GM08714 (cell line): ENCODE measurements at regions not wholly inside any gene's neighbourhood (a gene's known extent, or its start where the extent isn't known, plus 50 kb on each side); places are given as distances from the start of the nearest gene placed in this dataset.
"Not testable (repeated sequence)": the region's sequence is repeated elsewhere in the genome, so short reads cannot be mapped to it uniquely, and the experiment has no call there.

Experiments
- H3K4me3 ChIP-seq: fragments of 200-500 bp; sonication (Bioruptor generic); 2 replicates; pipeline ENCODE4 v1.5.1; 2014; ENCODE audit warnings: mild to moderate bottlenecking, low read length, inconsistent platforms
- ZNF274 ChIP-seq: IDR thresholded peaks from 2 replicates; pipeline ENCODE4 v1.6.1; 2012; ENCODE audit warnings: mild to moderate bottlenecking, low read depth, low read length

DNA sequence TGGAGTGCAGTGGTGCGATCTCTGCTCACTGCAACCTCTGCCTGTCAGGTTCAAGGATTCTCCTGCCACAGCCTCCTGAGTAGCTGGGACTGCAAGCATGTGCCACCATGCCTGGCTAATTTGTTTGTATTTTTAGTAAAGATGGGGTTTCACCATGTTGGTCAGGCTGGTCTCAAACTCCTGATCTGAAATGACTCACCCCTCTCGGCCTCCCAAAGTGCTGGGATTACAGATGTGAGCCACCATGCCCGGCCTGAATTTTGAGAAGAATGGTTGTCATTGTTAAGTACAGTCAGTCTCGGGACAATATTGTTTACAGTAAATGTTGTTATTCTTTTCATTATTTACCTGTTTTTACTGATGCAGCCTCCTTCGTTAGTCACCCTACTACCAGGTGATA lies 1226.2 kb upstream of the TENM3 start:
- no peak for TF ChIP-seq ZNF274
- no peak overlapping the region for H3K4me3 ChIP-seq

DNA sequence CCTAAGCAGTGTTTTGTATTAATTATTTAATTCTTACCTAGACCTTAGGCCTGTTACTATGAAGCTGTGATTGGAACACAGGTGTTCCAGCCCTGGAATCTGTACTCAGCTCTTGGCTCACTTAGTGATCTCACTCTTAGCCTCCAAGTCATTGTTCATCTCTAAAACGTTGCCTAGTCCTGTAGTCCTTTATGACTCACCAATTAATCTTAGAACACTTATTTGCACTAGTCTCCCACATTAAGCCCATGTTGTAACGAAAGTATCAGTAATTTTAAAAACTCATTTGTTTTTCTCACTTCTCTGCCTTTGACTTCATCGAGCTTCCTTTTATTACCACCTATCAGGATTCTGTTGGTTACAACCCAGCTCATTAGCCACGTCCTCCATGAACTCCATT lies 1224.7 kb upstream of the TENM3 start:
- TF ChIP-seq ZNF274 = no peak
- H3K4me3 ChIP-seq = no peak overlapping the region

DNA sequence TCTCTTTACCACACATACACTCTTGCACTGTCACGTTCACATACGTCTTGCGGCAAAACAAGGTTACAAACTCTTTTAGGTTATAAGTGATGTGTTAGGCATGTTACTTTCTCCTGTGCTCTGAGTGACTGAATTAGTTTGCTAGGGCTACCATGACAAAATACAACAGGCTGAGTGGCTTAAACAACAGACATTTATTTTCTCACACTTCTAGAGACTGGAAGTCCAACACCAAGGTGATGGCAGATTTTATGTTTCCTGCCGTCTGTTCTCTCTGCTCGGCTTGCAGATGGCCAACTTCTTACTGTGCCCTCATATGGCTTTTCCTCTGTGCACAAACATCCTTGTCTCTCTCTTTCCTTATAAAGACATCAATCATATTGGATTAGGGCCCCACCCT lies 1224.3 kb upstream of the TENM3 start:
- H3K4me3 ChIP-seq = no peak overlapping the region
- no peak for TF ChIP-seq ZNF274

DNA sequence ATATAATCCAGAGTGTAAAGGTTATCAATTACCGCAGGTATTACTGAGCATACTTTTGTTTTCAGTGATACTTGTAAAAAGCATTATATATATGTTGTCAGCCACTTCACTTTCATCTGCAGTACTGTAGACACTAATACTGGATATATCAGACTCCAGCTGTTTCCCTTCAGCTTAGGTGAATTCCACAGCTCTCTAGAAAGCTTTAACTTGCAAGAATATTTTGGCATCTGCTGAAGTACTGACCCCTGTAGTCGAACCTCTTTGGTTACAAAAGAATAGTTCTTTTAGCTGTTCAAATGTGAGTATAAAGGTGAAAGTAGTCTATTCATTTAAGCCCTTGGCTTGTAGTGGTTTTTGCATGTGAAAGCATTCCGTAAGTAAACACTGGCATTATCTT lies 1222.7 kb upstream of the TENM3 start:
- no peak for TF ChIP-seq ZNF274

DNA sequence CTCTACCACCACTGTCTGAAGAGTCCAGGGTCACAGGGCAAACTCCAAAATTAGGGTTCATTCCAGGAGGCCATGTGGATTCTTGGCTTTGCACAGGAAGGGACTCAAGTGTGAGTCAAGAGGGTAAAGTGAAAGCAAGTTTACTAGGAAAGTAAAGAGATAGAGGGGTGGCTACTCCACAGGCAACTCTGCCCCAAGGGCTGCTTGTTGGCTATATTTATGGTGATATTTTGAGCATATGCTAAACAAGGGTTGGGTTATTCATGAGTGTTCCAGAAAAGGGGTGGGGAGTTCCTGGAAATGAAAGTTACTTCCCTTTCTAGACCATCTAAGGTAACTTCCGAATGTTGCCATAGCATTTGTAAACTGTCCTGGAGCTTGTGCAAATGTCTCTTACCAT lies 1222.0 kb upstream of the TENM3 start:
- no peak overlapping the region for H3K4me3 ChIP-seq
- TF ChIP-seq ZNF274 = no peak

More for the DNA sequence above, 1222.7 kb upstream of the TENM3 start:
- no peak overlapping the region for H3K4me3 ChIP-seq

DNA sequence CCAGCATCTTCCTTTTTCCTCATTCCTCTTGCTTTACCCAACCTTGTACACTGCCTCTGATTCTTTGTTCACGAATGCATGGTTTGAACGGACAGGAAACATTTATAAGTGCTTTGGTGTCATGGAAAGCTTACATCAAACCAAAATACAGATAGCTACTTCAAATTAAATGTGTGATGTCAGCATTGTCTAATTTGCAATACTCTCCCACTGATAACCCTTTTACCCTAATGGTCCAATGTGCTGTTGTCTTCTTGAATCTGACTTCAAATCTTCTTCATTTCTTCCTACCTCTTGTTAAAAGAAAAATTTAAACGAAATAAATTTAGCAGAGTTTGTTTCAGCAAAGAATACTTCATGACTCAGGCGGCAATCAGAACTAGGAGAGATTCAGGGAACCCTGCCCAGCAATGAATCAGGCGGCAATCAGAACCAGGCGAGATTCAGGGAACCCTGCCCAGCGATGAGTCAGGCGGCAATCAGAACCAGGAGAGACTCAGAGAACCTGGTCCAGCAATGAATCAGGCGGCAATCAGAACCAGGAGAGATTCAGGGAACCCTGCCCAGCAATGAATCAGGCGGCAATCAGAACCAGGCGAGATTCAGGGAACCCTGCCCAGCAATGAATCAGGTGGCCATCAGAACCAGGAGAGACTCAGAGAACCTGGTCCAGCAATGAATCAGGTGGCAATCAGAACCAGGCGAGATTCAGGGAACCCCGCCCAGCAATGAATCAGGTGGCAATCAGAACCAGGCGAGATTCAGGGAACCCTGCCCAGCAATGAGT lies 1212.9 kb upstream of the TENM3 start:
- H3K4me3 ChIP-seq = not testable (repeated sequence)

- H3K4me3 ChIP-seq = no peak overlapping the region
- no peak for TF ChIP-seq ZNF274
These were observed 1212.2 kb upstream of the TENM3 start for GRCh38 chr4:181030961-181031360.

GRCh38 chr4:181043486-181043885 lies 1199.7 kb upstream of the TENM3 start:
- no peak for TF ChIP-seq ZNF274
- no peak overlapping the region for H3K4me3 ChIP-seq

DNA sequence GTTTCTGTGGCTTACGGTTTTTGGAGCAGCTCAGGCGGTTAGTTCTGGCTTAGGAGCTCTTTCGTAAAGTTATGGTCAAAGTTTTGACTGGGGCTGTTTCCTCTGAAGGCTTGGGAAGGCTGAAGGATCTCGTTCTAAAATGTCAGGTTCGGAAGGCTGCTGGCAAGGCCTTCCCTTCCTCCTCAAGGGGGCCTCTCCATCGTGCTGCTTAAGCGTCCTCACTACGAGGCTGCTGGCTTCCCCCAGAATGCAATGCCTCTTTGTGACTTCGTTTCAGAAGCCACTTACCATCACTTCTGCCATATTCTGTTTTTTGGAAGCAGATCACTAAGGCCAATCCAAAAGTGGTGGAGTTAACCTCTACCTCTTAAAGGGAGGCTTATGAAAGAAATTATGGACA lies 1196.4 kb upstream of the TENM3 start:
- TF ChIP-seq ZNF274 = no peak
- H3K4me3 ChIP-seq = no peak overlapping the region

GRCh38 chr4:181051931-181052330 lies 1191.3 kb upstream of the TENM3 start:
- TF ChIP-seq ZNF274 = no peak
- H3K4me3 ChIP-seq = no peak overlapping the region

DNA sequence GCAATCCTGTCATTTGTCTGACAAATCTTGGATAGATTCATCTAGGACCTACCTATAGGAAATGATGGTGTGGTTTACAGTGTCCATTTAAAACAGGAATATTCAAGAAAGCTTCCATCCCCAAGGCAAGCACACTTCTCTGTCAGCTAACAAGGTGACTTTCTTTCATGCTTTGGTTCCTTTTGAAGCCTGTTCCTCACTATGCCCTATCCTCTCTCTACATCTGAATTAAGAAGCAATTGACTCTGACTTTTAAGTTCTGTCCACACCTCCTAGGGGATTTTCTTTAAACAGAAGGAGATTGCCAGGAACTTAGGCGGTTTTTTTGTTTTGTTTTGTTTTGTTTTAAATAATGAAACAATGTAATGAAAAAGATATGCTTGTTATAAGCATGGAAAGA lies 1181.4 kb upstream of the TENM3 start:
- no peak overlapping the region for H3K4me3 ChIP-seq
- no peak for TF ChIP-seq ZNF274

DNA sequence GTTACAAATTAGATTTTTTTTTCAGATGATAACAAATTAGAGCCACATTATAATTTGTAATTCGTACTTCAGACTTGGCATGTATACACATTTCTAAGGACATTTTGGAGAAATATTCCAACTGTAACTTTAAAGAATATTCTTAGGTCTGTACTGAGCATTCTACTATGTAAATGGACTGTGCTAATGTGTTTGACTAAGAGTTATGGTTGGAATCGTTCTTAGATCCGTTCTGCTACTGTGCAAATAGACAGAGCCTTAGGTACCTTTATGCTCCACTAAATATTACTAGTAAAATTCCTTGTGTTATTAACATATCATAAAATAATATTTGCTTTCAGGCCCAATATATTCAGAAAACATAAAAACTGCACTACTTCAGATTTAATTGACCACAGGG lies 1180.0 kb upstream of the TENM3 start:
- no peak for TF ChIP-seq ZNF274
- no peak overlapping the region for H3K4me3 ChIP-seq

DNA sequence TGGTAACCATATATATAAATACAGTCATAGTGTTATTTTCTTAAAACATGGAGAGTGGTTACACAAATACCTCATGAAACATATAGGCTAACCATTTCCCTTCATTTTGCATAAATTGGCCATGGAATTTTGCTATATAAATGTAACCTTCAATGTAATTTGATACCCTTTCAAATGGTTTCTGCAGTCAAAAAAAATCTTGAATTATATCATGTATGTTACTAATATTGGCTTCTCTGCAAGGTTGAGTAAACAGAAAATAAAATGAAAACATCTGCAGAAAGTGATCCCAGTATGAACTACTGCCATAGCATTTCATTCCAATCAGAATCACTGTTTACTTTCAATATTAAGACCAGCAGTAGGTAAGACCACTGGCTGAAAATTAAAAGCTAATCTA lies 1165.9 kb upstream of the TENM3 start:
- no peak overlapping the region for H3K4me3 ChIP-seq
- TF ChIP-seq ZNF274 = no peak

GRCh38 chr4:181078196-181078595 lies 1165.0 kb upstream of the TENM3 start:
- no peak overlapping the region for H3K4me3 ChIP-seq
- TF ChIP-seq ZNF274 = no peak

DNA sequence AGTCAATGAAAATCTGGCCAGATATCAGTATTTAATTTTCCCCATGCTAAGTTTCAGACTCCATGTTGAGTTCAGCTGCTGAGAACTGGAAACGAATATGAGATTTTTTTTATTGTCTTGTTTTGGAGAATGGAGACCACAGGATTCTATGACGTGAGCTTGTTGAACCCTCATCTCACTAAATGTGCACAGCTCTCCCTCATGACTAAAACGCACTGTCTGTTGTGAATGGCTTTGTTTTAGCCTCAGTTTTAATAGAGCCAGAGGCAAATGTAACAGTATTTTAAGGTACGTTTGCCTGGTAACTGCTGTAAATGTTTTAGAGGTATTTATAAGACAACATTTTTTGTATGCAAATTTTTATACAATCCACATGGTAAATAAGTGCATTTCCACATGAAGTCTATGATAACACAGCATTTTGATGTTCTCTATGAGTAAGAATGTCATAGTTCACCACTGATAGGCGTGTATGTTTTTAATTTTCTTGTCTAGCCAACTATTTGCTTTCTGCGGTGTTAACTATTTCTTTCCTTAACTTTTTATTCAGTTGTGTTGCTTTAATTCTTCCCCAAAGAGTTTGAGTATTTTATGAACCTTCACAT lies 1159.3 kb upstream of the TENM3 start:
- no peak for TF ChIP-seq ZNF274
- no peak overlapping the region for H3K4me3 ChIP-seq

GRCh38 chr4:181085557-181085956 lies 1157.6 kb upstream of the TENM3 start:
- TF ChIP-seq ZNF274 = no peak
- H3K4me3 ChIP-seq = no peak overlapping the region
